Liver (tissue), 8 donors: ENCODE measurements at regions not wholly inside any gene's neighbourhood (a gene's known extent, or its start where the extent isn't known, plus 50 kb on each side); places are given as distances from the start of the nearest gene placed in this dataset.

Experiments used
- DNase-seq: peaks from one replicate; pipeline ENCODE4 v3.0.0-alpha.2; 2017; ENCODE audit warnings: low spot score
- H3K27ac ChIP-seq, 2 donors: one replicate each; pipeline ENCODE4 v1.7.0; 2013; ENCODE audit warnings: inconsistent platforms in 2 of 2, low read length in 2 of 2, control low read depth in 1 of 2, low read depth in 1 of 2, mild to moderate bottlenecking in 1 of 2
- H3K27me3 ChIP-seq, 4 donors: one replicate each; pipeline versions ENCODE4 v1.6.1 to v1.7.0; 2013; ENCODE audit warnings: low read length in 3 of 4, inconsistent platforms in 1 of 4, mild to moderate bottlenecking in 1 of 4, moderate library complexity in 1 of 4; ENCODE audit not compliant: control insufficient read depth in 4 of 4, insufficient read depth in 4 of 4
- H3K36me3 ChIP-seq, 4 donors: one replicate each; pipeline versions ENCODE4 v1.6.1 to v1.7.0; 2013; ENCODE audit warnings: low read length in 3 of 4, mild to moderate bottlenecking in 3 of 4, low read depth in 1 of 4, moderate library complexity in 1 of 4; ENCODE audit not compliant: control insufficient read depth in 4 of 4, insufficient read depth in 3 of 4
- H3K4me1 ChIP-seq, 4 donors: one replicate each; pipeline versions ENCODE4 v1.6.1 to v1.7.0; 2013; ENCODE audit warnings: low read length in 3 of 4, mild to moderate bottlenecking in 3 of 4, moderate library complexity in 1 of 4; ENCODE audit not compliant: control insufficient read depth in 4 of 4, insufficient read depth in 4 of 4
- H3K4me3 ChIP-seq, 3 donors: one replicate each; pipeline versions ENCODE4 v1.6.1 to v1.7.0; 2013; ENCODE audit warnings: low read length in 3 of 3, control low read depth in 1 of 3, low read depth in 1 of 3, mild to moderate bottlenecking in 1 of 3
- H3K9ac ChIP-seq, 2 donors: one replicate each; pipeline ENCODE4 v1.7.0; 2013; ENCODE audit warnings: low read length in 2 of 2, mild to moderate bottlenecking in 2 of 2, moderate library complexity in 2 of 2, control low read depth in 1 of 2, low read depth in 1 of 2
- H3K9me3 ChIP-seq, 4 donors: one replicate each; pipeline versions ENCODE4 v1.6.1 to v1.7.0; 2013; ENCODE audit warnings: low read length in 3 of 4; ENCODE audit not compliant: control insufficient read depth in 4 of 4
- ATF3 ChIP-seq: IDR thresholded peaks from 2 replicates; pipeline ENCODE4 v1.6.1; 2016; ENCODE audit warnings: antibody characterized with exemption
- CTCF ChIP-seq: fragments of 150-350 bp; IDR thresholded peaks from 2 replicates; pipeline ENCODE4 v1.5.1; 2017; ENCODE audit warnings: improper control_type of control experiment, low read depth, low read length; ENCODE audit not compliant: missing input control
- EGR1 ChIP-seq, 2 donors: IDR thresholded peaks; 2 replicates each; pipeline ENCODE4 v1.6.1; 2016 to 2018; ENCODE audit warnings: antibody characterized with exemption in 2 of 2, low read depth in 2 of 2
- FOXA1 ChIP-seq: IDR thresholded peaks from 2 replicates; pipeline ENCODE4 v1.6.1; 2016; ENCODE audit warnings: antibody characterized with exemption
- FOXA2 ChIP-seq: IDR thresholded peaks from 2 replicates; pipeline ENCODE4 v1.6.1; 2016; ENCODE audit warnings: antibody characterized with exemption
- HNF4A ChIP-seq, 2 donors: conservative IDR thresholded peaks; 2 replicates each; pipeline ENCODE4 v1.6.1; 2016; ENCODE audit warnings: antibody characterized with exemption in 2 of 2, mild to moderate bottlenecking in 2 of 2
- HNF4G ChIP-seq: IDR thresholded peaks from 2 replicates; pipeline ENCODE4 v1.6.1; 2016; ENCODE audit warnings: antibody characterized with exemption
- JUND ChIP-seq, 2 donors: IDR thresholded peaks; 2 replicates each; pipeline ENCODE4 v1.6.1; 2016; ENCODE audit warnings: antibody characterized with exemption in 2 of 2
- MAX ChIP-seq: IDR thresholded peaks from 2 replicates; pipeline ENCODE4 v1.6.1; 2016; ENCODE audit warnings: antibody characterized with exemption
- NR2F2 ChIP-seq: IDR thresholded peaks from 2 replicates; pipeline ENCODE4 v1.6.1; 2016; ENCODE audit warnings: antibody characterized with exemption
- RAD21 ChIP-seq, 2 donors: IDR thresholded peaks; 2 replicates each; pipeline ENCODE4 v1.6.1; 2016; ENCODE audit warnings: antibody characterized with exemption in 2 of 2, mild to moderate bottlenecking in 2 of 2
- REST ChIP-seq: IDR thresholded peaks from 2 replicates; pipeline ENCODE4 v1.6.1; 2016; ENCODE audit warnings: antibody characterized with exemption, mild to moderate bottlenecking
- RXRA ChIP-seq, 2 donors: IDR thresholded peaks; 2 replicates each; pipeline ENCODE4 v1.6.1; 2017 to 2018; ENCODE audit warnings: antibody characterized with exemption in 2 of 2, mild to moderate bottlenecking in 1 of 2
- SP1 ChIP-seq: IDR thresholded peaks from 2 replicates; pipeline ENCODE4 v1.6.1; 2018; ENCODE audit warnings: antibody characterized with exemption, mild to moderate bottlenecking
- TAF1 ChIP-seq: conservative IDR thresholded peaks from 2 replicates; pipeline ENCODE4 v1.6.1; 2016; ENCODE audit warnings: antibody characterized with exemption, mild to moderate bottlenecking
- YY1 ChIP-seq: IDR thresholded peaks from 2 replicates; pipeline ENCODE4 v1.6.1; 2016; ENCODE audit warnings: antibody characterized with exemption, mild to moderate bottlenecking
- ZBTB33 ChIP-seq: IDR thresholded peaks from 2 replicates; pipeline ENCODE4 v1.6.1; 2016; ENCODE audit warnings: antibody characterized with exemption
- WGBS: extraction: QIAGEN DNeasy Blood & Tissue Kit; methylation state at CpG from one replicate; pipeline ENCODE4 v1.1.7; 2013; 5-methylcytosine and 5-hydroxymethylcytosine counted together
- donor health status: healthy.
- donor health status: healthy.
- donor health status: healthy.
- donor health status: healthy.
- donor health status: healthy.

- Histone ChIP-seq H3K9ac (no peak overlapping the region), H3K27ac (no peak overlapping the region), H3K9me3 (no peaks in the 10 kb centered on the region), H3K36me3 (no peaks in the 10 kb centered on the region), H3K4me3 (no peak overlapping the region), H3K27me3 (no peaks in the 10 kb centered on the region), H3K4me1 (no peaks in the 10 kb centered on the region)
- 59% methylated on average over 6 of the region's 6 CpGs for WGBS
- DNase-seq = no peak
- TF ChIP-seq SP1 (no peak), REST (no peak), YY1 (no peak), RAD21 (IDR thresholded peaks at IDR 0.05) (no peak), TAF1 (no peak), MAX (no peak), ATF3 (no peak), EGR1 (IDR thresholded peaks at IDR 0.05; ENCODE audit: low read depth in 2 of 2) (no peak), HNF4G (no peak), CTCF (no peak), JUND (IDR thresholded peaks at IDR 0.05) (no peak), RXRA (IDR thresholded peaks at IDR 0.05) (no peak), FOXA1 (no peak)
Observed at GRCh38 chr2:121999264-121999663, 243.8 kb downstream of the TSN start.

- DNase-seq = no peak
- Histone ChIP-seq H3K4me3 (no peak overlapping the region), H3K9me3 (no peaks in the 10 kb centered on the region), H3K27me3 (no peaks in the 10 kb centered on the region), H3K4me1 (no peaks in the 10 kb centered on the region), H3K27ac (no peak overlapping the region), H3K9ac (no peak overlapping the region), H3K36me3 (no peaks in the 10 kb centered on the region)
- 90% methylated on average over 21 of the region's 21 CpGs for WGBS
- TF ChIP-seq TAF1 (no peak), EGR1 (IDR thresholded peaks at IDR 0.05; ENCODE audit: low read depth in 2 of 2) (no peak), HNF4G (no peak), NR2F2 (no peak), HNF4A (conservative IDR thresholded peaks at IDR 0.05) (no peak), MAX (no peak), CTCF (no peak), RAD21 (IDR thresholded peaks at IDR 0.05) (no peak), RXRA (IDR thresholded peaks at IDR 0.05) (no peak), ZBTB33 (no peak), FOXA1 (no peak), YY1 (no peak), FOXA2 (no peak), ATF3 (no peak), SP1 (no peak)
Observed at GRCh38 chr2:122000556-122001340, 245.3 kb downstream of the TSN start.
